GM19043 (cell line): ENCODE measurements at regions not wholly inside any gene's neighbourhood (a gene's known extent, or its start where the extent isn't known, plus 50 kb on each side); places are given as distances from the start of the nearest gene placed in this dataset.

Experiments used
- ATAC-seq: cut with Tn5 transposase; IDR thresholded peaks from one replicate; pipeline ENCODE4 v1.9.1; 2021; ENCODE audit warnings: low read depth; ENCODE audit not compliant: unreplicated experiment

DNA sequence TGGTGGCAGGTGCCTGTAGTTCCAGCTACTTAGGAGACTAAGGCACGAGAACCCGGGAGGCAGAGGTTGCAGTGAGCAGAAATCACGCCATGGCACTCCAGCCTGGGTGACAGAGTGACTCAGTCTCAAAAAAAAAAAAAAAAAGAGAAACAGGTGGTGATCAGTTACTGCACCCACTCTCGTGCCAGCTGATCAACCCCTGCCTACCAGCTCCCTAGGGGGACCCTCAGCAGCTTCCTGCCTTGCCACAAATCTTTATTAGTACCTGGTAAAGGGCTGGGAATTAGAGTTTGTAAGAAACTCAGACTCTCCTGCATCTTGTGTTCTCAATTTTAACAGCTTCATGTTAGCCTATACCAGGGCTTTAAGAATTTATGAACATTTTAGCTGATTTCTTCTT lies 914.9 kb downstream of the EFNA5 start:
- no peak for ATAC-seq

DNA sequence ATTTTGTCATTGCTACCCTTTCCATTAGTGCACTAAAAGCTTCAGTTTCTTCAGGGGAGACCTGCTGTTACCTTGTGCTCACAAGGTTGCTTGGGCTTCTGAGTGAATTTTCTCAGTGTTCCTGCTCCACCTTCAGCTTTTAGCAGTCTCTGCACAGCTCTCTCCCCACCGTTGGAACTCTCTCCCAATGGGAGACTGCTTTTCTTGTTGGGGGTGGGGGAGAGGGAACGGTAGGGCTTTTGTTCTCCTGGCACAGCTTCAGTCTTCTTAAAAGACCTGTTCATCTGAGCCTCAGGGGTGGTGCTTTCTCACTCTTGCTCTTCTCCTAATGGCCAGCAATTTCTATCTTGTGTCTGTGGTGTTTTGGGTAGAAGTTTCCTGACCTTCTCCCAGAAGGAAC lies 915.7 kb downstream of the EFNA5 start:
- no peak for ATAC-seq

DNA sequence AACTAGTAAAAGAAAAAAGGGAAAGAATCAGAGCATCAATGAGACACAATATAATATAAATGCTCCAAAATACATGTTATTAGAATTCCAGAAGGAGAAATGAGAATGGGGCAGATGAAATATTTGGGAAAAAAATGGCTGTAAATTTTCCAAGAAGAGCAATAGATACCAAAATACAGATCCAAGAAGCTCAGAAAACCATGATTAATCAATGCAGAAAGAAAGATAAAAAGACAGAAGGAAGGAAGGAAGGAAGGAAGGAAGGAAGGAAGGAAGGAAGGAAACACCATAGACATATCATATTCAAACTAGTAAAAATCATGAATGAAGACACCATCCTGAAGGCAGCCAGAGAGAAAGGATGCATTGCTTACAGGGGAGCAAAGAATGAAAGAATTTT lies 920.9 kb downstream of the EFNA5 start:
- ATAC-seq: no peak

DNA sequence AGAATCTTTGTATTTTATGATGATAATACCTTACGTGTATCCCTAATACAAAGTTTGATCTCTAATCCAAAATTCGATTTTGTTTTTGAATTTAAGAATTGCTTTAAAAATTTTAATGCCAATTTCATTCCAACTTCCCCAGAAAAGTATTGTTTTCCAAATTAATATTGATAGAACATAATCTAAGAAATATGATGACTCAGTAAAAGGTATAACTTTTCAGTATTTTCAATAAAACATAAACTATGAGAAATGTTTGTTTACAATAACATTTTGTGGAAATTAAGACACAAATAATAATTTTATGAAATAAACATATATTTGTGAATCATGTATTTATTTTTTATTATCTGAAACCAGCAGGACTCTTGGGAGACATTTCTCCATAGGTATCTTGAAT lies 931.6 kb downstream of the EFNA5 start:
- ATAC-seq: no peak

DNA sequence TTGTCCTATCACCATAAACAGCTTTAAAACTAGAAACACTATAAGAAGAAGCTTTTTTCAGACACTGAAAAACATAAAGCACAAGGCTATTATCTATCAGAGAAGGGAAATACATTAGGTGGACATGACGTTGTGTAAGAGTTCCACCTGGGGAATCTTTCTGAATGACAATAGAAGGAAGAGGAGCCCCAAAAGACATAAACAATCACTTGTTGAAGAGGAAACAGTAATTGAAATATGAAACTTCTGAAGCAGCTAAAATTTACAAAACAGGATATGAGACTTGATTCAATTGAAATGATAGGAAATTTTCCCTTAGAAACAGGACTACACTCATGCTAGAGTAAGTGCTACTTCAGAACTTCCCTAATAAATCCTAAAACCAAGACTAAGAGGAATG lies 933.6 kb downstream of the EFNA5 start:
- ATAC-seq: no peak

DNA sequence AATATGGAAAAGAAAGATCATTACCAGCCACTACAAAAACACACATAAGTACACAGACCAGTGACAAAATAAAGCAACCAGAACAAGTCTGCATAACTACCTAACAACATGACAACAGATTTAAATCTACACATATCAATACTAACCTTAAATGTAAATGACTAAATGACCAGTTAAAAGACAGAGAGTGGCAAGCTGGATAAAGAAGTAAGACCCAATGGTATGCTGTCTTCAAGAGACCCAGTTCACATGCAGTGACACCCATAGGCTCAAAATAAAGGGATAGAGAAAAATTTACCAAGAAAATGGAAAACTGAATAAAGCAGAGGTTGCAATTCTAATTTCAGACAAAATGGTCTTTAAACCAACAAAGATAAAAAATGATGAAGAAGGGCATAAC lies 938.1 kb downstream of the EFNA5 start:
- ATAC-seq: no peak

DNA sequence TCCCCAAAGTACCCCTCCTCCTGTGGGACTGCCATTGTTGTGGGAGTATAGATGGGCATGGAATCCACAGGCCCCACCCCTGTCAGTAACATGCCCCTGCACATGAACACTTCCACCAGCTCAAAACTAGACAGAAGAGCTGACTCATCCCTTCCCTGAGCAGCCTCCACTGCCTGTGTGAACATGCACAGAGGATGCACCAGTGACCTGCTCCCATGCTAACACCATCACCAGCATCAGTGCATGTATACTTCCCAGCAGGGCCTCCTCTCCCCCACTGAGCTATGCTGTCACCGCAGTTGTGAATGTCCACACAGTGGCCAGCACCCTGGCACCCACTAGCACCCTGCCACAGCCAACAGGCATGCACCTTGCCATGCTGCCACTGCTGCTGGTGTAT lies 939.8 kb downstream of the EFNA5 start:
- ATAC-seq: no peak

DNA sequence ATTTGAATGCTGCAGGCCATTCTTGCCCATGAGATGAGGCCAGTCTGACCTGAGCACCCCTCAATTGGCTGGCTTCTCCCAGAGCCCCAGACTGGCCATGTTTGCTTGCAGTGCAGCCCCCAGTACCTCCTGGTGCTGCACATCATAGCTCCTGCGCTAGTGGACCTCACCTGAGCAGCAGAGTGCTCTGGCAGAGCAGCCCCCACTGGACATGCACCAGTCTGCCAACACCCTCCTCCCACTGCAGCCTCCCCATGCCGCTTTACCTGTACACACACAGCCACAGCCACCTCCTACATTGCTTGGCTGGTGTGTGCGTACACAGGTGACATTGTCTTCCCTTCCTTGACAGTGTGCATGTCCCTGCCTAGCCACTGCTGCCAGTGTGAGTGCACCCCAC lies 940.2 kb downstream of the EFNA5 start:
- ATAC-seq: no peak

DNA sequence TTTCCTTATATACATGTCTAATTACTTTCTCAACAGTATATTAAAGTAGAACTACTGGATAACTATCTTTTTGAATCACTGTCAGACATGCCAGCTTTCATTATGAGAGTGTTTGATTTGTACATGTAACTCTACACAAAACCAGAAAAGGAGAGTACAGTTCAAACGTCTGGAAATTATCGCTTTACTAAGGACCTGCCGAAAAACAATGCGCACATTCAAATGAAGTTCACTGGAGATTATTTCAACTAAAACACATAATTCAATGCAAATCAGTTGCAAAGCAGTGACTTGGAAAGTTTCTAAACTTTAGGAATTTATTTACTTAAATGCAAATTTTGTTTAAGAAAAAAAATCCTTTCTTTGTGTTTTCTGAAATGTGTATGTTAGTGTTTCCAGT lies 942.5 kb downstream of the EFNA5 start:
- no peak for ATAC-seq

DNA sequence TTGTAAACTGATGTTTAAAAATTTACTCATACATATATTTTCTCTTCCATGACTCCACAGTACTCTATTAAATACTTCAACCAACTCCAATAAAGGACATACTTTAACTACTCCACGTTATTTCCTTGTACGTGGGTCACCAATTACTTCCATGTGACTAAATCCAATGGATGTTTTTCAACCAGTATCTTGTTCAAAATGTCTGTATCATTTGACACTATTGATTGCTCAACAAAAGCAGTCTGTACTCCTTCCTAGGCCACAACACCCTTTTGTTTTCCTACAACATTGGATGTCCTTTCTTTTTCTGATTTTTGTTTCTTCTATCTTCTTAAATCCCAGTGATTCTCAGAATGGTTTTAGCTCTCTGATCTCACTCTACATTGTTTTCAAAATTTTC lies 943.7 kb downstream of the EFNA5 start:
- ATAC-seq: no peak

DNA sequence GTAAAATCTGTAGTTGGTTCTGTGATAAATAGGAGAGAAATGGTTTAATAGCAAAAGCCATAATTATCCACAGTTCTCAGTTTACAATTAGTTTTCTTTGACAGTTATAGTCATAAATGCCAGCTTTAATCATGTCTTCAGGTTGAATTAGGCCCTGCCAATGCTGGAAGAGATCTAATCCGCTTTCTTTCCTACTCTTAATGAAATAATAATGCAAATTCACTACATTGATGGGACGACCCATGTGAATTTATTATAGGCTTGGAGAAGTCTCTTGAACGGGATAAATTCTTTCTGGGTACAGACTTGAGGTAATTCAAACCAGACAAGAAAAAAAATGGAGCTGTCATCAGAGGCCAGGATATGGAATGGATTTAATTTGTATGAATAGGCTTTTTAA lies 950.4 kb downstream of the EFNA5 start:
- ATAC-seq: no peak

DNA sequence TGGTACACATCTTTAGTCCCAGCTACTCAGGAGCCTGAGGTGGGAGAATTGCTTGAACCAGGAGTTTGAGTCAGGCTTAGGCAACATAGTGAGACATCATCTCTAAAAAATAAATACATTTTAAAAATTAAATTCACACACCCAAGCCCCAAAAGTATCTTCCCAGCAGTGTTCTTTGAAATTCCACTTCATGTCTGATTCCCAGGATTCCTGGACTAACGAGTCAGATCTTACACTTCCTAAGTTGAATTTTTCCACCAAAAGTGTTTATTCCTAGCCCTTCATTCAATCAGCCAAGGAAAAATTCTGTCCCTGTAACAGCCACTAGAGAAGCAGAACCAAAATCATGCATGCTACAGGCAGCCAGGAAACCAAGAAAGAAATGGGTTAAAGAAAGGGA lies 970.9 kb downstream of the EFNA5 start:
- ATAC-seq: no peak

DNA sequence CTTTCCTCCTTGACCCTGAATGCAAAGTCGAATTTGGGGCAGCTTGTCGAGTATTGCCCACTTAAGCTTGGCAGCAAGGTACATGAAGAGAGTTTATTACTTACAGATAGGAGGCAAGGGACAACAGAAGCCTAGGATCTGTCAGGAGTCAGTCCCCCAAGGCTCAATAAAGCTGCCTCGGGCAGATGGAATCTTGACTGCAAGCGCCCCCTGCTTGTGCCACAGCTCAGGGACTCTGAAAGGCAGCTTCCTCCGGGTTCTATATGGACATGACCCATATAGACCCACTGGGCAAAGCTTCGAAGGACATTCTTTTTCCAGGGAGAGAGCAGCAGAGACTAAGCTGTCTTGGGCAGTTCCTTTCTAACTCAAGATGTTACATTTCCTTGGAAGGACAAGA lies 971.5 kb downstream of the EFNA5 start:
- no peak for ATAC-seq

DNA sequence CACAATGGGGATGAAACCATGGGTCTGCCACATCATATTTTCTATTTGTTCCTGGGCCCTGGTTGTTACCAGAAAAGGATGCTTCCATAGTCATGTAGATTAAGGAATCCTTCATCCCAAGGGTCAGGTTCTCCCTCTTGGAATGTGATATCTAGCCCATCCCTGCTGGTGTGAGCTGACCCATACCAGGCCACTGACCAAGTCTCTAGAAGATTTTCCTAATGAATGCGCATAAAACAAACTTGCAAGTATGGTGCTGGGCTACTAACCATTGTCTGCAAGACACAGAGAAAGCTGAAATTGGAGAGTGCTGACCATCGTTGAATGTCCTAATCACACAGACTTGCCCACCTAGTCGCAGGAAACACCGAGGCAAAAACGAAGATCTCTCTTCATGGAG lies 972.6 kb downstream of the EFNA5 start:
- ATAC-seq: no peak

DNA sequence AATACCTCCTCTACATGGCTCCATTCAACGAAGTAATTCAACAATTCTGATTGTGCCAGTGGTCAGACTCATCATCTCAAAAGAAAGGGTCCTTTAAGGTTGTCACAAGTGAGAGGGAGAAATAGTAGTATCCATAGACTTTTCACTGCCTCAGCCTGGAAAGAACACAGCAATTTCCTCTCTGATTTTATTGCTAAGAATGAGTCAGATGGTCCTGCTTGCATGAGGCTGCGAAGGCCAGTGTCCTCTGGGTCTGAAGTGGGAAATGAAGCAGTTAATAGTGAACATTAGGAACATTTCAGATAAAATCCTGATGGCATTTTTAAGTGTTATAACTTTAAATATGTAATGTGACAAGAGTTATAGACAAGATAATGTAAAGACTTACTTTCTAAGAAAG lies 979.0 kb downstream of the EFNA5 start:
- no peak for ATAC-seq

DNA sequence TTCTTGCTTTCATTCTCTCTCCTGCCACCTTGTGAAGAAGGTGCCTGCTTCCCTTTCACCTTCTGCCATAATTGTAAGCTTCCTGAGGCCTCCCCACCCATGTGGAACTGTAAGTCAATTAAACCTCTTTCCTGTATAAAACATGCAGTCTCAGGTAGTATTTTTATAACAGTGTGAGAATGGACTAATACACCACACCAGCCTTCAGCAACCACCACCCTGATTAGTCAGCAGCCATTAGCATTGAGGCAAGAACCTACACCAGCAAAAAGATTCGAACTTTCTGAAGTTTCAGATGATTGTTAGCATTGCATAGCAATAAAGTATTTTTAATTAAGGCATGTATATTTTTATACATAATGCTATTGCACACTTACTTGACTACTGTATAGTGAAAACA lies 980.2 kb downstream of the EFNA5 start:
- no peak for ATAC-seq

DNA sequence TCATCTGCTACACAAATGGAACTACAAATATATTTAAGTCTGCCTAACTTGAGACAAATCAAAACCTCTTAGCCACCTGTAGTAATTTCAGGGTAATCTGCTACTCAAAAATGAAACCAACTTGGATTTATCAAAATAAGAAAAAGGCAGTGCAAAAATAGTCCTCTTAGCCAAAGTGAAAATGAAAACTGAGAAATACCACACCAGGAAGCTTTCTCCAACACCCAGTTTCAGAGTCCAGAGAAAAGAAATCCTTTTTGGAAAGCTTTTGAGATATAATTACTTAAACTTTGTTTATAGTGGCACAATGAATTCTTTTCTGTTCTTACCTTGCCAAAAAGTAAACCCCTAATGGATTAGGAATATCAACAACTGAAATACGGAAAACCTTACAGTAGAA lies 990.4 kb downstream of the EFNA5 start:
- ATAC-seq: peak; percentile 62

DNA sequence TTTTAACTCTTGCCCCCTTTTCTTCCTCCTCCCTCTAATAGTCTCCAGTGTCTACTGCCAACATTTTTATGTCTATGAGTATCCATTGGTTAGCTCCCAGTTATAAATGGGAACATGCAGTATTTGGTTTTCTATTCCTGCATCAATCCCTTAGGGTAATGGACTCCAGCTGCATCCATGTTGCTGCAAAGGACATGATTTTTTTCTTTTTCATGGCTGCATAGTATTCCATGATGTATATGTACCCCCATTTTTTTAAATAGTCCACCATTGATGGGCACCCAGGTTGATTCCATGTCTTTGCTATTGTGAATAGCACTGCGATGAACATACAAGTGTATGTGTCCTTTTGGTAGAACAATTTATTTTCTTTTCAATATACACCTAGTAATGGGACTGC lies 993.7 kb downstream of the EFNA5 start:
- ATAC-seq: no peak

DNA sequence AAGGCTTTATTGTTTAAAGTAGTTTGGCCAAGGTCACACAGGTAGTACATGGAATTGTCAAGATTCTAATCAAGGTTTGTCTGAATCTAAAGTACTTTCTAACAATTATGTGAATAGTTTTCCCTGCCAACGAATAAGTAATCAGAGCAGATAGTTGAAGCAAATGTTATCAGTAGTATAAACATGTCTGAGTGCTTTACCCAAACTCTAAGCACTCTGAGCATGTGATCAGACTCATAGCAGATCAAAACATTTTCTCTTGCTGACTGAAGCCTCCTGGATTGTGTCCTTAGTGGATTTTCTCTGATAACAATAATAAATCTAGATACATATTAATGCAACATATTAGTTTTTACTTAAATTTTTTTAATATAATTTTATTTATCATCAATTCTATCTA lies 995.0 kb downstream of the EFNA5 start:
- no peak for ATAC-seq

DNA sequence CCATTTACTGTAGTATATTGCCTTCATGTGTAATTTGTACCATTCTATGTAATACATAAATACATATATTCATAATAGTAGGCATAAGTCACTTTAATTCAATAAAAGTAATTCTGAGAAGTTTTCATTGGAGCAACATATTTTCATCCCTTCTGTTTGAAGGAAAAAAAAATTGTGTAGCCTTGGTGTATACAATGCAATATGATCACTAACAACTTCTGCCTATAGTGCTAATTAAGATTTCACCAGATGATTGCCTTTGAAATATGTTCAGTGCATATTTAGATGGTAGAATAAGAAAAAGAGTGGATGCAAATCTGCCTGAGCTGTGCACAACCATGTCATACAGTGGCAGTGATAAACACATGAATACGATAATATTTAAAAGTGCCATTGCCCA lies 996.8 kb downstream of the EFNA5 start:
- ATAC-seq: no peak

DNA sequence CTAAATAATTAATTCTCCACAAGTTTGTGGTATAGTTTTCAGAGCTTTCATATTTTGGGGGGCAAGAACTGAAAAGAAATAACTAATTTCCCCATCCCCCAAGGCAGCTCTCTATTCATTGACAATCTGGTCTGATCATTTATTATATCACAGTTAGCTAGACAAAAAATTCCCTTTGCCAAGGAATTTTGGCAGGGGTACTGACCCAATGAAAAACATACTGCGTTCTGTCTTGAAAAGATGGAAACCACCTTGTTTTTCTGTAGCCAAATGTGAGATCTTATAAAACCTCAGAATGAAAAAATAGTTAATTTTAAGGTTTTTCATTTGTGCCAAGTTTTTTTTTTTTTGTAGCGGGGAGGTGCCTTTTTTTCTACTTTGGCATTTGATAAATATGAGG lies 1008.9 kb downstream of the EFNA5 start:
- no peak for ATAC-seq

DNA sequence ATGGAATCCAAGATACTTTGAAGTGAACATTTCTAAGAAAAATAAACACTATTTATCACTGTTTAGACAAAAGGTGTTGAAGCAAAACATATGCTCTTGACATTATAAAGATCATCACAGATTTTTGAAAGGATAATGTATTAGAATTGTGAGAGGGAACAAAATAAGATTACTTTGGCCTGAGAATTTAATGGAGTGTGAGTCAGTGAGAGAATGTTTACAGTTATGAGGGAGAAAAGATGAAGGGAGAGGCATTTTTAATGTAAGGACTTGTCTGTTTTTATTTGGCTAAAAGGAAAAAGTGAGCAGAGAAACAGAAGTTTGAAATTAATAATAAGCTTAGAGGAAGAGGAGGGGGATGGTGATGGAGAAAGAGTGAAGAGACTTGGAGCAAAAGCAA lies 1010.1 kb downstream of the EFNA5 start:
- ATAC-seq: no peak

DNA sequence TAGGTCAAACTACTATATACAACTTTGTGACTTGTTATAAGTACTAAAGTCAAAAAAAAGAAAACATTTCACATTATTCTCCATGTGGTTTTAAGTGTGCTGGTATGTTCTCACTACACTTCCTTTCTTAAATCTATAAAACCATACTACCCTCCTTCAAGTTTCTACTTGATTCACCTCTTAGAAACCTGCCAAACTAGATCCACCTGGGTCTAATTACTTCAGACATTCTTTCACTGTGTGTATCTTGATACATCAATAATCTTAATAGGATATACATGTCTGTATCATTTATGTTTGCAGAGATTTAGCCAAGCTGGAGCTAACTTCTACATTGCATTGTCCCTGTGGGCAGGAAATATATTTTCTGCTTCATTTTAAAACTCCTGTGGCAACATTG lies 1012.6 kb downstream of the EFNA5 start:
- no peak for ATAC-seq

DNA sequence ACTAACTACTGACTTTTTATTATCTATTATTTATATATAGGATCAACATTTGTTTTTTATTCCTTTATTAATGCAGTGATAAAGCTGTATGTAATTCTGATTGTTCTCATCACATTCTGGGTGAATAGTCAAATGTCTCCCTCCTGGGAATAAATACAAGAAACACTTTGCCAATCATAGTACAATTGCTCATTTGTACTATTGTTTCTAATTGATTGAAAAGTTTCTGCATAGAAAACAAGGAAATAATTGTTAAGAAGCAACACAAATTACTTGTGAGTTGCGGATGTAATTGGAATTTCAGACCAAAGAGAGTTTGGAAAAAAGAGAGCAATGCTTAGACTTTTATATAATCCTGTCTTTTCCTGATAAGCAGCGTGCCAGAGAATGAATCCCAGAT lies 1013.9 kb downstream of the EFNA5 start:
- no peak for ATAC-seq
